Hepatocyte (in vitro differentiated cells): ENCODE measurements at regions not wholly inside any gene's neighbourhood (a gene's known extent, or its start where the extent isn't known, plus 50 kb on each side); places are given as distances from the start of the nearest gene placed in this dataset.

Source experiments
- EZH2 ChIP-seq: fragments of 200-600 bp; sonication (generic); IDR thresholded peaks from 2 replicates; pipeline ENCODE4 v1.6.1; 2016; ENCODE audit warnings: antibody characterized with exemption, mild to moderate bottlenecking, borderline replicate concordance
- EZH2phosphoT487 ChIP-seq: fragments of 200-600 bp; sonication (generic); IDR thresholded peaks from one replicate; pipeline ENCODE4 v1.6.1; 2018; ENCODE audit warnings: antibody characterized with exemption, mild to moderate bottlenecking, low read depth, moderate library complexity; ENCODE audit not compliant: unreplicated experiment, severe bottlenecking
- TF ChIP-seq, protein P1 (sequence below): fragments of 200-600 bp; sonication (generic); IDR thresholded peaks from 2 replicates; pipeline ENCODE4 v1.5.1; 2016; ENCODE audit warnings: antibody characterized with exemption, mild to moderate bottlenecking; ENCODE audit not compliant: poor library complexity

DNA sequence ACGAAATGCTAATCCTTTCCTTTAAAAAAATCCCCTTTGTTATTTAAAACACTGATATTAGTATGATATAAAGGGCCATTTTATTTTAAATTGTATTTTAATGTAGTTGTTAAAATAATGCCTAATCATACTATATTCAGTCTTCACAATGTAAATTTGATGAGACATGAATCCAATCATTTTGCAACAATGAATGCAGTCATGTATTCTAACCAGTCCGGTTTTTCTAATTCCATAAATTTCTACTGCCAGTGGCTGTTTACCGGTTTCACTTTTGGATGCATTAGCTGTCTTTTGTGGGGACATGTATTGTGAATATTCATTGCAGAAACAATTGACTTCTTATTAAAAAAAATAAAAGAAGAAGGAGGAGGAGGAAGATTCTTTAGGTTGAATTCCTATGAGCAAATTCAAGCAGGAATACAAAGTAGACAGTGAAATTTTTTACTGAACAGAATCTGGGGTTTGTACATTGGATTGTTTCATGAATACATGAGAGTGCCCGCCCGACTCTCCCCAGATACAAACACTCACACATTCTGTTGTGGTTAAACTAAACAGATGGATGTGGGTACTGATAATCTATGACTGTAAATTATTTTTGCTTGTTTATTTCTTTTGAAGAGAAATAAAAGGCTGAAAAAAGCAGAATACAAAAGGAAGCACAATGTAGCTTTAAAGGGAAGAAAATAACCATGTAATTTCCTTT lies 624.8 kb upstream of the PTBP2 start:
- TF ChIP-seq, protein P1, sequence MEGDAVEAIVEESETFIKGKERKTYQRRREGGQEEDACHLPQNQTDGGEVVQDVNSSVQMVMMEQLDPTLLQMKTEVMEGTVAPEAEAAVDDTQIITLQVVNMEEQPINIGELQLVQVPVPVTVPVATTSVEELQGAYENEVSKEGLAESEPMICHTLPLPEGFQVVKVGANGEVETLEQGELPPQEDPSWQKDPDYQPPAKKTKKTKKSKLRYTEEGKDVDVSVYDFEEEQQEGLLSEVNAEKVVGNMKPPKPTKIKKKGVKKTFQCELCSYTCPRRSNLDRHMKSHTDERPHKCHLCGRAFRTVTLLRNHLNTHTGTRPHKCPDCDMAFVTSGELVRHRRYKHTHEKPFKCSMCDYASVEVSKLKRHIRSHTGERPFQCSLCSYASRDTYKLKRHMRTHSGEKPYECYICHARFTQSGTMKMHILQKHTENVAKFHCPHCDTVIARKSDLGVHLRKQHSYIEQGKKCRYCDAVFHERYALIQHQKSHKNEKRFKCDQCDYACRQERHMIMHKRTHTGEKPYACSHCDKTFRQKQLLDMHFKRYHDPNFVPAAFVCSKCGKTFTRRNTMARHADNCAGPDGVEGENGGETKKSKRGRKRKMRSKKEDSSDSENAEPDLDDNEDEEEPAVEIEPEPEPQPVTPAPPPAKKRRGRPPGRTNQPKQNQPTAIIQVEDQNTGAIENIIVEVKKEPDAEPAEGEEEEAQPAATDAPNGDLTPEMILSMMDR, result no peak
- TF ChIP-seq EZH2phosphoT487, result no peak
- TF ChIP-seq EZH2, result no peak
